ENCODE measurements at regions not wholly inside any gene's neighbourhood (a gene's known extent, or its start where the extent isn't known, plus 50 kb on each side); places are given as distances from the start of the nearest gene placed in this dataset.
A peak's percentile ranks its signal among the peaks of the same experiment; 100 is the strongest.

- no peak for TF ChIP-seq CTCF (IDR thresholded peaks at IDR 0.05; ENCODE audit: extremely low read depth, low read depth, low read length)
- Histone ChIP-seq H3K4me2 (ENCODE audit: insufficient read depth, low read length) (no peak overlapping the region), H3K9me3 (ENCODE audit: low read depth, low read length) (no peaks in the 10 kb centered on the region), H4K20me1 (ENCODE audit: insufficient read depth, low read length) (no peaks in the 10 kb centered on the region), H3K79me2 (ENCODE audit: insufficient read depth, low read length) (no peaks in the 10 kb centered on the region), H3K36me3 (ENCODE audit: insufficient read depth, low read length) (no peaks in the 10 kb centered on the region), H3K4me3 (ENCODE audit: insufficient read depth, low read length) (no peak overlapping the region), H3K4me1 (ENCODE audit: insufficient read depth, low read length) (peaks cover 19% of the 10 kb centered on the region), H2AFZ (ENCODE audit: low read length) (no peak overlapping the region), H3K27me3 (ENCODE audit: insufficient read depth, low read length) (no peaks in the 10 kb centered on the region), H3K27ac (ENCODE audit: low read depth, low read length) (no peak overlapping the region)
- DNase-seq (ENCODE audit: insufficient read length, low spot score, missing footprints) = no peak
Observed at GRCh38 chr12:104844123-104844522, 114.0 kb downstream of the SLC41A2 start.

- no peak overlapping the region for H2AFZ ChIP-seq (ENCODE audit: low read length)
- no peak for TF ChIP-seq CTCF (IDR thresholded peaks at IDR 0.05; ENCODE audit: extremely low read depth, low read depth, low read length)
- peak; percentile 0 for DNase-seq (ENCODE audit: insufficient read length, low spot score, missing footprints)
- no peak overlapping the region for H3K4me2 ChIP-seq (ENCODE audit: insufficient read depth, low read length)
- H3K79me2 ChIP-seq (ENCODE audit: insufficient read depth, low read length) = no peaks in the 10 kb centered on the region
- no peaks in the 10 kb centered on the region for H3K36me3 ChIP-seq (ENCODE audit: insufficient read depth, low read length)
- no peaks in the 10 kb centered on the region for H3K9me3 ChIP-seq (ENCODE audit: low read depth, low read length)
- H3K4me3 ChIP-seq (ENCODE audit: insufficient read depth, low read length) = no peak overlapping the region
- H3K27me3 ChIP-seq (ENCODE audit: insufficient read depth, low read length) = no peaks in the 10 kb centered on the region
- H3K4me1 ChIP-seq (ENCODE audit: insufficient read depth, low read length) = peaks cover under 1% of the 10 kb centered on the region
- H4K20me1 ChIP-seq (ENCODE audit: insufficient read depth, low read length) = no peaks in the 10 kb centered on the region
- H3K27ac ChIP-seq (ENCODE audit: low read depth, low read length) = no peak overlapping the region
Observed at GRCh38 chr12:104840262-104840661, 117.8 kb downstream of the SLC41A2 start.

GRCh38 chr12:104835317-104835716 lies 122.8 kb downstream of the SLC41A2 start:
- H4K20me1 ChIP-seq (ENCODE audit: insufficient read depth, low read length) = no peaks in the 10 kb centered on the region
- no peaks in the 10 kb centered on the region for H3K36me3 ChIP-seq (ENCODE audit: insufficient read depth, low read length)
- DNase-seq (ENCODE audit: insufficient read length, low spot score, missing footprints) = no peak
- H3K27me3 ChIP-seq (ENCODE audit: insufficient read depth, low read length) = no peaks in the 10 kb centered on the region
- no peak overlapping the region for H3K27ac ChIP-seq (ENCODE audit: low read depth, low read length)
- H3K4me2 ChIP-seq (ENCODE audit: insufficient read depth, low read length) = no peak overlapping the region
- H2AFZ ChIP-seq (ENCODE audit: low read length) = no peak overlapping the region
- no peaks in the 10 kb centered on the region for H3K4me1 ChIP-seq (ENCODE audit: insufficient read depth, low read length)
- H3K4me3 ChIP-seq (ENCODE audit: insufficient read depth, low read length) = no peak overlapping the region
- no peak for TF ChIP-seq CTCF (IDR thresholded peaks at IDR 0.05; ENCODE audit: extremely low read depth, low read depth, low read length)
- H3K9me3 ChIP-seq (ENCODE audit: low read depth, low read length) = no peaks in the 10 kb centered on the region
- no peaks in the 10 kb centered on the region for H3K79me2 ChIP-seq (ENCODE audit: insufficient read depth, low read length)

- H3K36me3 ChIP-seq (ENCODE audit: insufficient read depth, low read length) = no peaks in the 10 kb centered on the region
Observed at GRCh38 chr12:104834607-104835006, 123.5 kb downstream of the SLC41A2 start.

More at GRCh38 chr12:104834607-104835006, 123.5 kb downstream of the SLC41A2 start:
- Histone ChIP-seq H3K9me3 (ENCODE audit: low read depth, low read length) (no peaks in the 10 kb centered on the region), H4K20me1 (ENCODE audit: insufficient read depth, low read length) (no peaks in the 10 kb centered on the region), H3K79me2 (ENCODE audit: insufficient read depth, low read length) (no peaks in the 10 kb centered on the region), H3K4me3 (ENCODE audit: insufficient read depth, low read length) (no peak overlapping the region), H2AFZ (ENCODE audit: low read length) (no peak overlapping the region), H3K4me1 (ENCODE audit: insufficient read depth, low read length) (no peaks in the 10 kb centered on the region), H3K27ac (ENCODE audit: low read depth, low read length) (no peak overlapping the region), H3K4me2 (ENCODE audit: insufficient read depth, low read length) (no peak overlapping the region), H3K27me3 (ENCODE audit: insufficient read depth, low read length) (no peaks in the 10 kb centered on the region)
- TF ChIP-seq CTCF (IDR thresholded peaks at IDR 0.05; ENCODE audit: extremely low read depth, low read depth, low read length) = no peak
- no peak for DNase-seq (ENCODE audit: insufficient read length, low spot score, missing footprints)
